ENCODE measurements at regions not wholly inside any gene's neighbourhood (a gene's known extent, or its start where the extent isn't known, plus 50 kb on each side); places are given as distances from the start of the nearest gene placed in this dataset.

- no peak overlapping the region for H3K27ac ChIP-seq (ENCODE audit: low read depth in 1 of 2, low read length in 1 of 2)
- H3K27me3 ChIP-seq (ENCODE audit: control insufficient read depth in 2 of 2, insufficient read depth in 1 of 2, low read length in 1 of 2), result no peaks in the 10 kb centered on the region
- H3K4me3 ChIP-seq (ENCODE audit: low read length in 2 of 2), result no peak overlapping the region
- no peaks in the 10 kb centered on the region for H3K9me3 ChIP-seq (ENCODE audit: control insufficient read depth in 2 of 2, insufficient read depth in 1 of 2, low read length in 1 of 2)
- WGBS, result 31% methylated on average over 2 of the region's 2 CpGs
- no peaks in the 10 kb centered on the region for H3K4me1 ChIP-seq (ENCODE audit: control insufficient read depth in 2 of 2, insufficient read depth in 2 of 2, low read length in 2 of 2)
- DNase-seq (ENCODE audit: low read depth in 6 of 9, low spot score in 9 of 9), result no peak
- H3K36me3 ChIP-seq (ENCODE audit: control insufficient read depth in 2 of 2, insufficient read depth in 2 of 2, low read length in 1 of 2), result no peaks in the 10 kb centered on the region
Measured at GRCh38 chr3:104606812-104607211, 759.9 kb upstream of the ALCAM start.

DNA sequence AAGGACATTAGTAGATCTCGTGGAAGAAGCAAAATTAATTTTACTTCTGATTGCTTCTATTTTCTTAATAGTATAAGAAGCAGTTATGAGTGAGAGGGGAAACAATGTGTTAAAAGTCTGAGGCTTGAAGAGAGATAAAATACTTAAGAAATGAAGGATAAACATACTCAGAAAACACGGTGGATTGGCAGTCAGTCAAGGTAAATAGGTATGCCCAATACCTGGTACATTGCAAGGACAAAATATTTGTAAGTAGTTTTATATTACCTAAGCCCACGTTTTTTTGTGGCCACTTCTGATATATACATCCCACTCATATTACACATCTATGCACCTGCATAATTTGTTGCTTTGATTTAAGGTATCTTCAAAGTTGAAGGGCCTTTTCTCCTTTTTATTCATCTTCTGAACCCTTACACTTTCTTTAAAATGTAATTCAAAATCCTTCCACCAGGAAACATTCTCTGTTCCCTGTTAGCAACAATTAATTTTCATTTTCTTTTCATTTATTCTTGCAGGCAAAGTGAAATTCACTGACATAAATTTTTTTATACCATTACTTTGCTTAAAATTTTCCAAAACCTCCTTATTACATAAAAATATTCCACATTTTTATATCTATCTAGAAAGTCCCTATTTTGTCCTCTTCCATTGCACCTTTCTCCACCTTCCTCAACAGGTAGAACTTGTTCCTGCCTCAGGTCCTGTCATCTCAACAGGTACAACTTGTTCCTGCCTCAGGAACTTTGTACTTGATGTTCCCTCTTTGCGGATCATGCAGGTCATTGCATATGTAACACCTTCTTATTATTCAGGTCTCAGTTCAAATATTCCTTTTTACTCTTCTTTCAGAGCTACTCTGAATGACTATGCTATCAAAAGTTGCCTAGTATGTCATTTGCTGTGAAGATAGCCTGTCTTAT lies 755.7 kb upstream of the ALCAM start:
- Histone ChIP-seq H3K27me3 (ENCODE audit: control insufficient read depth in 2 of 2, insufficient read depth in 1 of 2, low read length in 1 of 2) (no peaks in the 10 kb centered on the region), H3K9me3 (ENCODE audit: control insufficient read depth in 2 of 2, insufficient read depth in 1 of 2, low read length in 1 of 2) (no peaks in the 10 kb centered on the region), H3K4me1 (ENCODE audit: control insufficient read depth in 2 of 2, insufficient read depth in 2 of 2, low read length in 2 of 2) (no peaks in the 10 kb centered on the region), H3K4me3 (ENCODE audit: low read length in 2 of 2) (no peak overlapping the region), H3K27ac (ENCODE audit: low read depth in 1 of 2, low read length in 1 of 2) (no peak overlapping the region), H3K36me3 (ENCODE audit: control insufficient read depth in 2 of 2, insufficient read depth in 2 of 2, low read length in 1 of 2) (no peaks in the 10 kb centered on the region)
- 79% methylated on average over 4 of the region's 4 CpGs for WGBS
- DNase-seq (ENCODE audit: low read depth in 6 of 9, low spot score in 9 of 9), result no peak

DNA sequence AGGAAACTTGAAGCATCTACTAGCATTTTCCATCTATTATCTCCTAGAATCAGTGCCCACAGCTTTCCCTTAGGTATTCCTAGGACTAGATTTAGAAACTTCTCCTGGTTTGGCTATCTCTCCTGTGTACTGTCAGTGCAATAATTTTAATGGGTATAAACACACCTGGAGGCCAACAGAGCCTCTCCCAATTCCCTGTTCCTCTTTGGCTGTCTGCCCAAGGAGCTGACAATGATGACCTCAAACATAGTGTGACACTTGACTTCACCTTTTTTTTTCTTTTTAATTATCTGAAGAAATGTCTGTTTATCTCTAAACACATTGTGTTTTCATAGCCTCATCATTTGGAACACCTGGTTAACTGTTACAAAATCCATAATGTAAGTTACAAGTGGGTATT lies 754.5 kb upstream of the ALCAM start:
- Histone ChIP-seq H3K36me3 (ENCODE audit: control insufficient read depth in 2 of 2, insufficient read depth in 2 of 2, low read length in 1 of 2) (no peaks in the 10 kb centered on the region), H3K4me1 (ENCODE audit: control insufficient read depth in 2 of 2, insufficient read depth in 2 of 2, low read length in 2 of 2) (no peaks in the 10 kb centered on the region), H3K9me3 (ENCODE audit: control insufficient read depth in 2 of 2, insufficient read depth in 1 of 2, low read length in 1 of 2) (no peaks in the 10 kb centered on the region), H3K4me3 (ENCODE audit: low read length in 2 of 2) (no peak overlapping the region), H3K27ac (ENCODE audit: low read depth in 1 of 2, low read length in 1 of 2) (no peak overlapping the region), H3K27me3 (ENCODE audit: control insufficient read depth in 2 of 2, insufficient read depth in 1 of 2, low read length in 1 of 2) (no peaks in the 10 kb centered on the region)
- no peak for DNase-seq (ENCODE audit: low read depth in 6 of 9, low spot score in 9 of 9)

DNA sequence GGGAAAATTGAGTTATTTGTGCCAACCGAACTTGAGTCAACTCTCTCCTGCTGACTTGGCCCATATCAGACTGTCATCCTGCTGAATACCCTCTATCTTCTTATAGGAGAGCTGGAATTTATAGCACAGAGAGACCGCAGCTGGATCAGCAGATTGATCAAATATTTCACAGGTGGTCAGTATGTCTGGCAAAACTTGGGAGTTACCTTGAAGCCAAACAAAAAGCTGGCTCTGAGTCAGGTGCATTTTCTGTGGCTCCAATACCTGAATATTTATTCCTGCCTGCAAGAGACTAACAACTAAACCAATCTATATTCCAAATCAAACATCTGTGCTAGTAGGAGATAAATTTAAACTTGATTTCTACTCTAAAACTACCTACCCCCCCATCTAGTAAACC lies 752.1 kb upstream of the ALCAM start:
- no peaks in the 10 kb centered on the region for H3K36me3 ChIP-seq (ENCODE audit: control insufficient read depth in 2 of 2, insufficient read depth in 2 of 2, low read length in 1 of 2)
- no peaks in the 10 kb centered on the region for H3K27me3 ChIP-seq (ENCODE audit: control insufficient read depth in 2 of 2, insufficient read depth in 1 of 2, low read length in 1 of 2)
- H3K4me1 ChIP-seq (ENCODE audit: control insufficient read depth in 2 of 2, insufficient read depth in 2 of 2, low read length in 2 of 2), result no peaks in the 10 kb centered on the region
- H3K27ac ChIP-seq (ENCODE audit: low read depth in 1 of 2, low read length in 1 of 2), result no peak overlapping the region
- DNase-seq (ENCODE audit: low read depth in 6 of 9, low spot score in 9 of 9), result no peak
- no peak overlapping the region for H3K4me3 ChIP-seq (ENCODE audit: low read length in 2 of 2)
- 95% methylated on average over 2 of the region's 2 CpGs for WGBS
- H3K9me3 ChIP-seq (ENCODE audit: control insufficient read depth in 2 of 2, insufficient read depth in 1 of 2, low read length in 1 of 2), result no peaks in the 10 kb centered on the region

GRCh38 chr3:104628185-104628789 lies 738.4 kb upstream of the ALCAM start:
- H3K4me1 ChIP-seq (ENCODE audit: control insufficient read depth in 2 of 2, insufficient read depth in 2 of 2, low read length in 2 of 2), result no peaks in the 10 kb centered on the region
- DNase-seq (ENCODE audit: low read depth in 6 of 9, low spot score in 9 of 9), result peak in 1 of 9 donors; percentile 3
- 64% methylated on average over 6 of the region's 6 CpGs for WGBS

DNA sequence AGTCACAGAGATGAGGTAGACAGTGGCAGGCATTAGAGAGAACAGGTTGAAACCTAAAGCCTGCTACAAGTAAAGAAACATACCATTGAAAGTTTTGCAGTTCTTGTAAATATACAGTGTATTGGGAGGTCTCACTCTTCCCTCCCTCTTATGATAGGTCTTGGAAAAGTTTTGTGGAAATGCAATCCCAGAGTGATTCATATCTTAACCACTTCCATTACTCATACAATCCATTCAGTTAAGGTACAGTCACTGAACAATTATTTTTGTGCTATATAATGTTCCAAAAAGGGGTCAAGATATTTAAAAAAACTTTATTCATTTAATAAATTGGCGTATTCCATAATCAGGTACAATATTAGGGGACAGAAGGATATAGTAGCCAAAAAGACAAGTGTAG lies 737.7 kb upstream of the ALCAM start:
- peaks cover 0 to 7% of the 10 kb centered on the region in 2 donors for H3K9me3 ChIP-seq (ENCODE audit: control insufficient read depth in 2 of 2, insufficient read depth in 1 of 2, low read length in 1 of 2)
- no peak overlapping the region for H3K4me3 ChIP-seq (ENCODE audit: low read length in 2 of 2)
- no peaks in the 10 kb centered on the region for H3K27me3 ChIP-seq (ENCODE audit: control insufficient read depth in 2 of 2, insufficient read depth in 1 of 2, low read length in 1 of 2)
- no peaks in the 10 kb centered on the region for H3K4me1 ChIP-seq (ENCODE audit: control insufficient read depth in 2 of 2, insufficient read depth in 2 of 2, low read length in 2 of 2)
- no peak for DNase-seq (ENCODE audit: low read depth in 6 of 9, low spot score in 9 of 9)
- 47% methylated on average over 1 of the region's 1 CpG for WGBS
- H3K27ac ChIP-seq (ENCODE audit: low read depth in 1 of 2, low read length in 1 of 2), result no peak overlapping the region
- no peaks in the 10 kb centered on the region for H3K36me3 ChIP-seq (ENCODE audit: control insufficient read depth in 2 of 2, insufficient read depth in 2 of 2, low read length in 1 of 2)

More at GRCh38 chr3:104628185-104628789, 738.4 kb upstream of the ALCAM start:
- Histone ChIP-seq H3K9me3 (ENCODE audit: control insufficient read depth in 2 of 2, insufficient read depth in 1 of 2, low read length in 1 of 2) (peaks cover 0 to 7% of the 10 kb centered on the region in 2 donors), H3K27me3 (ENCODE audit: control insufficient read depth in 2 of 2, insufficient read depth in 1 of 2, low read length in 1 of 2) (no peaks in the 10 kb centered on the region), H3K27ac (ENCODE audit: low read depth in 1 of 2, low read length in 1 of 2) (no peak overlapping the region), H3K4me3 (ENCODE audit: low read length in 2 of 2) (no peak overlapping the region), H3K36me3 (ENCODE audit: control insufficient read depth in 2 of 2, insufficient read depth in 2 of 2, low read length in 1 of 2) (no peaks in the 10 kb centered on the region)

DNA sequence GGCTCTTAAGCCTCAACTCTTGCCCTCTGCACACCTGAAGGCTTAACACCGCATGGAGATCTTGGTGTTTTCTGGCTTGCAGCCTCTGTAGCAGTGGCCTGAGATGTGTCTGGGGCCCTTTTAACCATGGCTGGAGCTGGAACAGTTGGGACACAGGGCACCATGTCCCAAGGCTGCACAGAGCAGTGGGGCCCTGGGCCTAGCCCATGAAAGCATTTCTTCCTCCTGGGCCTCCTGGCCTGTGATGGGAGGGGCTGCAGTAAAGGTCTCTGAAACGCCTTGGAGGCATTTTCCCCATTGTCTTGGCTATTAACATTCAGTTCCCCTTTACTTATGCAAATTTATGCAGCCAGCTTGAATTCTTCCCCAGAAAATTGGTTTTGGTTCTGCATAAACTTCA lies 735.5 kb upstream of the ALCAM start:
- Histone ChIP-seq H3K27ac (ENCODE audit: low read depth in 1 of 2, low read length in 1 of 2) (no peak overlapping the region), H3K4me1 (ENCODE audit: control insufficient read depth in 2 of 2, insufficient read depth in 2 of 2, low read length in 2 of 2) (no peaks in the 10 kb centered on the region), H3K27me3 (ENCODE audit: control insufficient read depth in 2 of 2, insufficient read depth in 1 of 2, low read length in 1 of 2) (no peaks in the 10 kb centered on the region), H3K4me3 (ENCODE audit: low read length in 2 of 2) (no peak overlapping the region), H3K9me3 (ENCODE audit: control insufficient read depth in 2 of 2, insufficient read depth in 1 of 2, low read length in 1 of 2) (peaks cover 0 to 7% of the 10 kb centered on the region in 2 donors), H3K36me3 (ENCODE audit: control insufficient read depth in 2 of 2, insufficient read depth in 2 of 2, low read length in 1 of 2) (no peaks in the 10 kb centered on the region)
- WGBS, result 85% methylated on average over 2 of the region's 2 CpGs
- no peak for DNase-seq (ENCODE audit: low read depth in 6 of 9, low spot score in 9 of 9)

DNA sequence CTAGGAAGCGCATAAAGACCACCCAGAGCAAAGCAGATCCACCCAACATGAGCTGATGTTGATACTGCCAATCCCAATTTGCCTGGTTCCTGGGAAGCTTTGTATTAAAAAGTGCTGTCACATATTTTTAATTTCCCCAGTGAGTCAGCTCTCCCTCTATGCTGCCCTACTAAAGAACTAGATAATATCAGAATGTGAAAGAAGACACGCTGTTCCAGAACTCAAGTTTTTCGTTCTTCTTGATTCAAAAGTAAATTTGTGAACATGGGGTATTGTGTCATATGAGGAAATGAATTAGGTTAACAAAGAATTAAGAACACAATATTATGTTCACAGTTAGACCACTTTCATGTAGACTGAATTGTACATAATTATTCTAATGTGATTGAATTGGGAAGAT lies 734.2 kb upstream of the ALCAM start:
- no peaks in the 10 kb centered on the region for H3K27me3 ChIP-seq (ENCODE audit: control insufficient read depth in 2 of 2, insufficient read depth in 1 of 2, low read length in 1 of 2)
- no peaks in the 10 kb centered on the region for H3K4me1 ChIP-seq (ENCODE audit: control insufficient read depth in 2 of 2, insufficient read depth in 2 of 2, low read length in 2 of 2)
- peaks cover 0 to 7% of the 10 kb centered on the region in 2 donors for H3K9me3 ChIP-seq (ENCODE audit: control insufficient read depth in 2 of 2, insufficient read depth in 1 of 2, low read length in 1 of 2)
- no peak for DNase-seq (ENCODE audit: low read depth in 6 of 9, low spot score in 9 of 9)
- H3K36me3 ChIP-seq (ENCODE audit: control insufficient read depth in 2 of 2, insufficient read depth in 2 of 2, low read length in 1 of 2), result no peaks in the 10 kb centered on the region
- no peak overlapping the region for H3K27ac ChIP-seq (ENCODE audit: low read depth in 1 of 2, low read length in 1 of 2)
- no peak overlapping the region for H3K4me3 ChIP-seq (ENCODE audit: low read length in 2 of 2)
- 94% methylated on average over 3 of the region's 3 CpGs for WGBS

- peaks cover 0 to 7% of the 10 kb centered on the region in 2 donors for H3K9me3 ChIP-seq (ENCODE audit: control insufficient read depth in 2 of 2, insufficient read depth in 1 of 2, low read length in 1 of 2)
- no peak overlapping the region for H3K27ac ChIP-seq (ENCODE audit: low read depth in 1 of 2, low read length in 1 of 2)
- no peak for DNase-seq (ENCODE audit: low read depth in 6 of 9, low spot score in 9 of 9)
- 94% methylated on average over 1 of the region's 1 CpG for WGBS
- no peak overlapping the region for H3K4me3 ChIP-seq (ENCODE audit: low read length in 2 of 2)
- no peaks in the 10 kb centered on the region for H3K27me3 ChIP-seq (ENCODE audit: control insufficient read depth in 2 of 2, insufficient read depth in 1 of 2, low read length in 1 of 2)
- H3K4me1 ChIP-seq (ENCODE audit: control insufficient read depth in 2 of 2, insufficient read depth in 2 of 2, low read length in 2 of 2), result no peaks in the 10 kb centered on the region
- no peaks in the 10 kb centered on the region for H3K36me3 ChIP-seq (ENCODE audit: control insufficient read depth in 2 of 2, insufficient read depth in 2 of 2, low read length in 1 of 2)
Measured at GRCh38 chr3:104632947-104633346, 733.8 kb upstream of the ALCAM start.
